Transverse colon (tissue), 4 donors: ENCODE measurements at regions not wholly inside any gene's neighbourhood (a gene's known extent, or its start where the extent isn't known, plus 50 kb on each side); places are given as distances from the start of the nearest gene placed in this dataset.

Experiments used
- CTCF ChIP-seq, 5 experiments: fragments of 200-600 bp in 3 of 5; fragments of 450-650 bp in 2 of 5; sonication (generic) in 3 of 5; IDR thresholded peaks; 1 replicate in 2 of 5; 2 replicates in 3 of 5; pipeline ENCODE4 v1.5.1; 2016 to 2017; ENCODE audit warnings: antibody characterized with exemption in 5 of 5, inconsistent platforms in 3 of 5, mild to moderate bottlenecking in 2 of 5, moderate library complexity in 1 of 5
- EP300 ChIP-seq: sonication (generic); formaldehyde crosslinking; IDR thresholded peaks from one replicate; pipeline ENCODE4 v1.6.1; 2017; ENCODE audit warnings: antibody characterized with exemption, low read depth
- POLR2AphosphoS5 ChIP-seq, 3 donors: sonication (generic); formaldehyde crosslinking; IDR thresholded peaks; one replicate each; pipeline ENCODE4 v1.6.1; 2016; ENCODE audit warnings: antibody characterized with exemption in 3 of 3

GRCh38 chr7:79880312-79880711 lies 254.3 kb upstream of the GNAI1 start:
- TF ChIP-seq CTCF (IDR thresholded peaks at IDR 0.05) (no peak), POLR2AphosphoS5 (IDR thresholded peaks at IDR 0.05) (no peak), EP300 (no peak)
